WERI-Rb-1 (cell line): ENCODE measurements at regions not wholly inside any gene's neighbourhood (a gene's known extent, or its start where the extent isn't known, plus 50 kb on each side); places are given as distances from the start of the nearest gene placed in this dataset.

Experiments used
- DNase-seq: peaks from one replicate; pipeline ENCODE4 v3.0.0-alpha.2; 2020
- H3K27ac ChIP-seq: fragments of 250-450 bp; sonication (Bioruptor Pico); 2 replicates; pipeline ENCODE4 v1.5.1; 2020; ENCODE audit warnings: mild to moderate bottlenecking, moderate library complexity
- H3K27me3 ChIP-seq: fragments of 250-450 bp; sonication (Bioruptor Pico); 2 replicates; pipeline ENCODE4 v1.5.1; 2021; ENCODE audit warnings: mild to moderate bottlenecking, low read depth, moderate library complexity; ENCODE audit not compliant: insufficient read depth, severe bottlenecking
- H3K36me3 ChIP-seq: fragments of 250-450 bp; sonication (Bioruptor Pico); 2 replicates; pipeline ENCODE4 v1.5.1; 2020; ENCODE audit warnings: mild to moderate bottlenecking, moderate library complexity
- H3K4me3 ChIP-seq: 2 replicates; pipeline ENCODE4 v1.5.1; 2011; ENCODE audit warnings: low read depth, mild to moderate bottlenecking, control low read depth, low read length
- H3K9me3 ChIP-seq: fragments of 250-450 bp; sonication (Bioruptor Pico); 2 replicates; pipeline ENCODE4 v1.5.1; 2021; ENCODE audit warnings: mild to moderate bottlenecking, moderate library complexity; ENCODE audit not compliant: severe bottlenecking
- CTCF ChIP-seq: IDR thresholded peaks from 2 replicates; pipeline ENCODE4 v1.5.1; 2011; ENCODE audit warnings: low read depth, mild to moderate bottlenecking, control low read depth, inconsistent platforms, low read length

GRCh38 chr22:47593291-47593690 lies 830.8 kb downstream of the TBC1D22A start:
- no peak overlapping the region for H3K4me3 ChIP-seq
- no peaks in the 10 kb centered on the region for H3K36me3 ChIP-seq
- TF ChIP-seq CTCF = no peak
- H3K27me3 ChIP-seq = no peaks in the 10 kb centered on the region
- H3K27ac ChIP-seq = no peak overlapping the region
- H3K9me3 ChIP-seq = no peaks in the 10 kb centered on the region
- no peak for DNase-seq

GRCh38 chr22:47592791-47593190 lies 830.3 kb downstream of the TBC1D22A start:
- no peak for TF ChIP-seq CTCF
- H3K36me3 ChIP-seq = no peaks in the 10 kb centered on the region
- DNase-seq = no peak
- H3K9me3 ChIP-seq = no peaks in the 10 kb centered on the region
- H3K27ac ChIP-seq = no peak overlapping the region
- no peak overlapping the region for H3K4me3 ChIP-seq
- H3K27me3 ChIP-seq = no peaks in the 10 kb centered on the region

DNA sequence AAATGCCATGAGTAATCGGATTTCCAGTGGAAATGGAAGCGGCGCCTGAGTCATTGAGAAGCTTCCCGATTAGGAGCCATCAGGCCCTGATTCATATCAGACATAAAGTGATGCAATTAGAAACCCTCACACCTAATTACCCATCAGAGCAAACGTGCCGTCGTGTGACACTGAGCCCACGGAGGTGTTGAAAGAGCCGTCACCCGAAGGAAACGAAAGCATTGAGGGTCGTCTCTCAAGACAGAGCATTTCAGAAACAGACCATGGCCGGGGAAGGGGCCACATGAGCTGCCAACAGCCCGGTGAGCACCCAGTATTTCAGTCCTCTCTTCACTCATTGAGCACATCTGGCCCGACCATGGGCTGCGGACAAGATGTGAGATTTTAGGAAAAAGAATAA lies 829.3 kb downstream of the TBC1D22A start:
- Histone ChIP-seq H3K36me3 (no peaks in the 10 kb centered on the region), H3K27me3 (no peaks in the 10 kb centered on the region), H3K4me3 (no peak overlapping the region), H3K9me3 (no peaks in the 10 kb centered on the region), H3K27ac (no peak overlapping the region)
- TF ChIP-seq CTCF = no peak
- no peak for DNase-seq

GRCh38 chr22:47591016-47591415 lies 828.6 kb downstream of the TBC1D22A start:
- H3K27ac ChIP-seq = no peak overlapping the region
- no peaks in the 10 kb centered on the region for H3K27me3 ChIP-seq
- H3K4me3 ChIP-seq = no peak overlapping the region
- no peaks in the 10 kb centered on the region for H3K36me3 ChIP-seq
- no peaks in the 10 kb centered on the region for H3K9me3 ChIP-seq
- TF ChIP-seq CTCF = no peak
- DNase-seq = no peak

GRCh38 chr22:47589271-47590250 lies 827.1 kb downstream of the TBC1D22A start:
- Histone ChIP-seq H3K36me3 (no peaks in the 10 kb centered on the region), H3K9me3 (no peaks in the 10 kb centered on the region), H3K4me3 (no peak overlapping the region), H3K27me3 (no peaks in the 10 kb centered on the region), H3K27ac (no peak overlapping the region)
- DNase-seq = no peak
- no peak for TF ChIP-seq CTCF

- no peak overlapping the region for H3K4me3 ChIP-seq
- H3K9me3 ChIP-seq = peaks cover 9% of the 10 kb centered on the region
- H3K27ac ChIP-seq = no peak overlapping the region
- H3K27me3 ChIP-seq = no peaks in the 10 kb centered on the region
- H3K36me3 ChIP-seq = no peaks in the 10 kb centered on the region
- no peak for TF ChIP-seq CTCF
- DNase-seq = no peak
Observed at GRCh38 chr22:47588578-47588960, 826.1 kb downstream of the TBC1D22A start.
